GM12878 (cell line): ENCODE measurements at regions not wholly inside any gene's neighbourhood (a gene's known extent, or its start where the extent isn't known, plus 50 kb on each side); places are given as distances from the start of the nearest gene placed in this dataset. TPM values are rescaled to one million over a fixed set of nuclear protein-coding genes. Genes with fewer than 3 reads are reported as not detected.

Experiments used
- ATAC-seq: fragments of 200-7000 bp; cut with Tn5 transposase; 3 replicates; pipeline ENCODE4 v1.9.1; 2020; ENCODE audit warnings: mild to moderate bottlenecking, moderate library complexity
- BruUV-seq: library from RNA; stranded (reverse); fragments of 400-500 nt; replicated peaks from 2 replicates; lab custom pipeline; 2021; lab: Mats Ljungman, UMichigan
- CTCF ChIA-PET: fragments of 300-600 bp; sonication (Branson Sonifier 250); formaldehyde crosslinking; extraction: SDS; loops from one replicate; lab custom pipeline; 2021; ENCODE audit warnings: inconsistent platforms; lab: Yijun Ruan, JAX
- POLR2A ChIA-PET: fragments of 350-600 bp; formaldehyde crosslinking; extraction: SDS; loops from one replicate; lab custom pipeline; 2021; ENCODE audit warnings: inconsistent platforms; lab: Charles Lee
- RAD21 ChIA-PET: fragments of 300-600 bp; sonication (Branson Sonifier 250); formaldehyde crosslinking; loops from one replicate; lab custom pipeline; 2023; ENCODE audit warnings: antibody characterized with exemption; ENCODE audit not compliant: unreplicated experiment; lab: Charles Lee
- SMC1A ChIA-PET: fragments of 300-600 bp; sonication (Branson Sonifier 250); formaldehyde crosslinking; loops from one replicate; lab custom pipeline; 2023; ENCODE audit not compliant: unreplicated experiment, uncharacterized antibody; lab: Charles Lee
- DNase-seq: peaks from one replicate; pipeline ENCODE4 v3.0.0-alpha.2; 2011; ENCODE audit warnings: low read depth, low spot score
- FAIRE-seq: peaks from 3 replicates; lab custom pipeline; 2011; peaks lifted over from hg19 to GRCh38; lab: Jason Lieb, UNC
- H2AFZ ChIP-seq: 2 replicates; pipeline ENCODE4 v1.6.0; 2011; ENCODE audit warnings: low read depth, low read length, control low read depth; ENCODE audit not compliant: control insufficient read depth
- H3K27ac ChIP-seq: 2 replicates; pipeline ENCODE4 v1.5.1; 2011; ENCODE audit warnings: control low read depth; ENCODE audit not compliant: control insufficient read depth, insufficient read depth
- H3K27me3 ChIP-seq, 2 experiments: replicated peaks in 1 of 2; 2 replicates each; pipeline versions ENCODE4 v1.6.0 to v1.6.1; 2011; ENCODE audit warnings: low read length in 1 of 2; ENCODE audit not compliant: control insufficient read depth in 2 of 2, insufficient read depth in 2 of 2
- H3K36me3 ChIP-seq, 2 experiments: 2 replicates each; pipeline ENCODE4 v1.5.1; 2011; ENCODE audit warnings: low read length in 1 of 2; ENCODE audit not compliant: control insufficient read depth in 2 of 2, insufficient read depth in 2 of 2
- H3K4me1 ChIP-seq: 2 replicates; pipeline ENCODE4 v1.6.1; 2011; ENCODE audit warnings: mild to moderate bottlenecking, low read length, moderate library complexity, mixed read lengths; ENCODE audit not compliant: control insufficient read depth, insufficient read depth
- H3K4me2 ChIP-seq: 2 replicates; pipeline ENCODE4 v1.6.0; 2011; ENCODE audit warnings: control low read depth; ENCODE audit not compliant: control insufficient read depth, insufficient read depth
- H3K4me3 ChIP-seq: fragments of 200-600 bp; sonication (generic); 2 replicates; pipeline ENCODE4 v1.5.1; 2016
- H3K79me2 ChIP-seq: 2 replicates; pipeline ENCODE4 v1.6.0; 2011; ENCODE audit warnings: low read length; ENCODE audit not compliant: control insufficient read depth, insufficient read depth
- H3K9ac ChIP-seq: 2 replicates; pipeline ENCODE4 v1.8.0; 2011; ENCODE audit warnings: low read length, control low read depth, mixed read lengths; ENCODE audit not compliant: control insufficient read depth, insufficient read depth
- H3K9me3 ChIP-seq: replicated peaks from 3 replicates; pipeline ENCODE4 v1.5.1; 2011; ENCODE audit warnings: mild to moderate bottlenecking, low read length; ENCODE audit not compliant: control insufficient read depth, insufficient read depth
- H4K20me1 ChIP-seq: 2 replicates; pipeline ENCODE4 v1.6.0; 2011; ENCODE audit not compliant: control insufficient read depth, insufficient read depth
- BRCA1 ChIP-seq: IDR thresholded peaks from 2 replicates; pipeline ENCODE4 v1.6.1; 2011; ENCODE audit warnings: low read depth, low read length, improper control_type of control experiment
- ESRRA ChIP-seq: IDR thresholded peaks from 2 replicates; pipeline ENCODE4 v1.6.1; 2012; ENCODE audit warnings: mild to moderate bottlenecking, low read length, improper control_type of control experiment
- NRF1 ChIP-seq: conservative IDR thresholded peaks from 2 replicates; pipeline ENCODE4 v1.6.1; 2011; ENCODE audit warnings: mild to moderate bottlenecking, low read depth, low read length, improper control_type of control experiment
- RCOR1 ChIP-seq: conservative IDR thresholded peaks from 2 replicates; pipeline ENCODE4 v1.6.1; 2012; ENCODE audit warnings: low read depth, low read length, improper control_type of control experiment
- SREBF1 ChIP-seq: IDR thresholded peaks from 2 replicates; pipeline ENCODE4 v1.6.1; 2012; ENCODE audit warnings: mild to moderate bottlenecking, low read length
- ZSCAN29 ChIP-seq: fragments of 450-650 bp; IDR thresholded peaks from 2 replicates; pipeline ENCODE4 v1.6.1; 2017; ENCODE audit warnings: mild to moderate bottlenecking, moderate library complexity
- WGBS: methylation state at CpG from one replicate; pipeline ENCODE4 v1.1.6; 2016; ENCODE audit warnings: low lambda C conversion rate; ENCODE audit not compliant: insufficient replicate concordance, insufficient coverage; ENCODE audit errors: missing lambda C conversion rate; 5-methylcytosine and 5-hydroxymethylcytosine counted together
- in situ Hi-C: fragments of 300-500 bp; cut with MboI; formaldehyde crosslinking; loops from 9 replicates; pipeline ENCODE4 v1.14.3; 2018; ENCODE audit warnings: mixed read lengths
- intact Hi-C: fragments of 100-400 bp; cut with micrococcal nuclease; formaldehyde crosslinking; loops from one replicate; pipeline ENCODE4 v1.14.2; 2022; ENCODE audit not compliant: unreplicated experiment
- small RNA-seq: library from RNA; depleted of rRNA; stranded (forward); fragments of <200 nt; gene quantifications from one replicate; pipeline ENCODE3, GENCODE V24; 2014
- TF ChIP-seq, protein P1 (sequence below): IDR thresholded peaks from 2 replicates; pipeline ENCODE4 v1.6.1; 2011; ENCODE audit warnings: low read depth, mild to moderate bottlenecking, low read length, moderate library complexity, borderline replicate concordance; ENCODE audit errors: extremely low read depth

- Histone ChIP-seq H3K27me3 (no peaks in the 10 kb centered on the region), H3K4me1 (no peaks in the 10 kb centered on the region), H3K9ac (no peak overlapping the region), H3K36me3 (no peaks in the 10 kb centered on the region), H2AFZ (no peak overlapping the region), H3K27ac (no peak overlapping the region), H3K4me3 (no peak overlapping the region), H3K79me2 (no peaks in the 10 kb centered on the region), H3K9me3 (no peaks in the 10 kb centered on the region), H4K20me1 (no peaks in the 10 kb centered on the region), H3K4me2 (no peak overlapping the region)
- FAIRE-seq (no peak), ATAC-seq (no peak), DNase-seq (no peak)
- CTCF ChIA-PET = no interaction called here
- intact Hi-C loops (no loop called here), in situ Hi-C loops (no loop called here)
- WGBS = 19% methylated on average over 2 of the region's 2 CpGs
- POLR2A ChIA-PET = no interaction called here
- no TSS peak for BruUV-seq
- SMC1A ChIA-PET = interaction anchor here (0.6 kb wide), 1 partner anchor 65 kb away, joined by 3 read pairs; no protein-coding TSS in a partner anchor
- TF ChIP-seq, protein P1, sequence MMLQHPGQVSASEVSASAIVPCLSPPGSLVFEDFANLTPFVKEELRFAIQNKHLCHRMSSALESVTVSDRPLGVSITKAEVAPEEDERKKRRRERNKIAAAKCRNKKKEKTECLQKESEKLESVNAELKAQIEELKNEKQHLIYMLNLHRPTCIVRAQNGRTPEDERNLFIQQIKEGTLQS = no peak
- no peak for TF ChIP-seq RCOR1
- TF ChIP-seq NRF1 = no peak
- TF ChIP-seq SREBF1 = no peak
- TF ChIP-seq BRCA1 = no peak
- no peak for TF ChIP-seq ESRRA
- no peak for TF ChIP-seq ZSCAN29
- RAD21 ChIA-PET = no interaction called here
Measured at GRCh38 chr2:104794441-104794840, 59.5 kb upstream of the POU3F3 start.

Small RNAs in the stretch of these regions (small RNA-seq; reads per million reads assigned to genes)
- gene RF00139 (not detected), gene RF02091 (not detected)
